HG02884 (cell line): ENCODE measurements at regions not wholly inside any gene's neighbourhood (a gene's known extent, or its start where the extent isn't known, plus 50 kb on each side); places are given as distances from the start of the nearest gene placed in this dataset.

Experiments used
- ATAC-seq: cut with Tn5 transposase; IDR thresholded peaks from one replicate; pipeline ENCODE4 v1.9.1; 2021; ENCODE audit warnings: mild to moderate bottlenecking, moderate library complexity; ENCODE audit not compliant: unreplicated experiment

DNA sequence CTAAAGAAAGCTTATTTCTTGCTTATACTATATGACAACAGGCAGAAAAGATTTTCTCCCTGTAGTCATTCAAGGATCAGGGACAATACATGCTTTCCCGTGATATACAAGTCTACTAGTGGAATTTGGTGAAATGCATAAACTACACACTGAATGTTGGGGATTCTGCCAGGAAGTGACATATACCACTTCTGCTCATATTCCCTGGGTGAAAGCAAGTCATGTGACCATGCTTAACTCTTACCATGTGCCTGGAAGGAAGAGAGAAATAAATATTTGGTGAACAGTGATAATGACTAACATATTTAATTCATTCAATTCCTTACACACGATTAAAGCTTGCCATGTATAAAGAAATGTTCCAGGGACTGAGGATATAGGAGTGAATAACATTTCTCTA, 534.6 kb downstream of the PPARGC1A start:
- no peak for ATAC-seq

- ATAC-seq = no peak
Measured at GRCh38 chr4:23353200-23353599, 536.6 kb downstream of the PPARGC1A start.

DNA sequence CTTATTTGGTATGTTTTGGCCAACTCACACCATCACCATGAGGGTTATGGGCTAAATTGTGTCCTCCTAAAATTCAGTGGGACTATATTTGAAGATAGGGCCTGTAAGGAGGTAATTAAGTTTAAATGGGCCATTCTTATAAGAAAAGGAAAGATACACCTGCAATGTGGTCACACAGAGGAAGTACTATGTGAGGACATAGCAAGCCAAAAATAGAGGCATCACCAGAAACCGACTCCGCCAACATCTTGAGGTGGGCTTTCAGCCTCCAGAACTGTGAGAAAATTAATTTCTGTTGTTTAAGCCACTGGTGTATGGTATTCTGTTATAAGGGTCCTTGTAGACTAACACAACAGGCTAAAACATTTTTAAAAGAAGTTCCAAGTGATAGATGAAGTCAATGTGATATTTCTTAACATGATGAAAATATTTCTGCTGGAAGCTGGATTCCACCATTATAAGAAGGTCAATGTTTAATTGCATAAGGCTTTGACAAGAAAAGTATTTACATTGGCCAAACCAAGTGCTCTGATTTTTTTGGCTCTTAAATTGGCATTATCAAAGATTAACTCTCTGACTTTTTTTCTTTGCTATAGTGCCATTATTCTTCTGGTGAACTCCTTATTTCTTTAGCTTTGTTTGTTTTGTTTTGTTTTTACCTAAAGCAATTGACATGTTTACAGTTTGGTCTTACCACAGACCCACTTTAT, 540.9 kb downstream of the PPARGC1A start:
- no peak for ATAC-seq

GRCh38 chr4:23337292-23337691, 552.6 kb downstream of the PPARGC1A start:
- no peak for ATAC-seq

DNA sequence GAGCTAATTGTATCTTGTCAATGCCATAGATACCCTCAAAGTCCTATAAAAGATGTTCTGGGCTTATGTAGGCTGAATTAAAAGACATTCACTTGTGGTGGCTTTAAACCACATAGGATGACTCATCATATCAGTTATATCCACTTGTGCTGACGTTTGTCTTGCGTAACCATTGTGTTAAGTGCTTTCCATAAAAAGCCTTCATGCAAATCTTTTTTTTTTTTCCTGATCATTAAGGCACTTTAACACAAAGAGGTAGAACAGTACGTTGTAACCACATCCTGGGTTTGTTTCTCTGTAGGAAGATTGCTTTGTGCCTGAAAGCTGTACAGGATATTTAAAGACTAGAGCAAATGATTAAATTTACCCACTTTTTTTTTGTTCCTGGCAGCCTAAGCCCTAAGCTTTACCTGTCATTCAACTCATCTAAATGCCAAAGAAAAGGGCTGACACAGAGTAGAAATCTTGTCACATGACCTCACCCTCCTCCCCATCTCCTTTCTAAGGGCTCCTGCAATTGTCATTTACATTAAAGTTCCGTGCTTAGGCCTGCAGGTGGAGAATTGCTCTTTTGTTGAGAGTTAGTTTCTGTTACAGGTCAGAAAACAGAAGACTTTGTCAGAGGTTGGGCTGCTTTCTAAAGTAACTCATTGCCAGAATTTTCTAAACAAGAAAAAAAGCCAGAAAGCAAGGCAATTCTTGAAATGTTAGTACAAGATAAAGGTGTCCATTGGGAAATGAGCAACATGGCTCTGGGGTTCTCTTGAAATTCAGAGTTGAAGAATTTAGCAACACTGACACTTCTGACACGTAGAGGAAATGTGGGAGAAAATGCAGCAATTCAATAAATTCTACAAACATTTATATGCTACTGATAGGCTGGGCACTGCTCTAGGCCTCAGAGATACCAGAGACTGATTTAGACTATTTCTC, 555.6 kb downstream of the PPARGC1A start:
- ATAC-seq = peak; percentile 61

DNA sequence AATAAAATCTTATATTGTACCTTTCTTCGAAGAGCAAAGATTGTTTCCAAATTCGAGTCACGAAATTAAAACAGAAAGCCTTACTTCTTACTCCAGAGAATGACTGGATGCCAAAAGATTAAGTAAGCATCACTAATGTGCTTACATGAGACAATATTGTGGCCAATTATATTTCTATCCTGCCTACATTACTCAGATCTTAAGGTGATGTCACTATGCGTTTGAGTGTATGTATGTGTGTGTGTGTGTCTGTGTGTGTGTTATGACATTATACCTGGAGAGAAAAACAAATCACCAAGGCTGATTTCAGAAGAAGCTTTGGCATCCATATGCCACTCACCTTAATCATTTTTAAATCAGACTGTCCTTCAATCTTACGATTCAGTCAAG, 556.3 kb downstream of the PPARGC1A start:
- no peak for ATAC-seq

- ATAC-seq = no peak
Measured at GRCh38 chr4:23332313-23332712, 557.5 kb downstream of the PPARGC1A start.

GRCh38 chr4:23327120-23327519, 562.7 kb downstream of the PPARGC1A start:
- no peak for ATAC-seq

- ATAC-seq = no peak
Measured at GRCh38 chr4:23324021-23324690, 565.7 kb downstream of the PPARGC1A start.

- no peak for ATAC-seq
Measured at GRCh38 chr4:23323436-23323835, 566.4 kb downstream of the PPARGC1A start.

- ATAC-seq = no peak
Measured at GRCh38 chr4:23322732-23323131, 567.1 kb downstream of the PPARGC1A start.

DNA sequence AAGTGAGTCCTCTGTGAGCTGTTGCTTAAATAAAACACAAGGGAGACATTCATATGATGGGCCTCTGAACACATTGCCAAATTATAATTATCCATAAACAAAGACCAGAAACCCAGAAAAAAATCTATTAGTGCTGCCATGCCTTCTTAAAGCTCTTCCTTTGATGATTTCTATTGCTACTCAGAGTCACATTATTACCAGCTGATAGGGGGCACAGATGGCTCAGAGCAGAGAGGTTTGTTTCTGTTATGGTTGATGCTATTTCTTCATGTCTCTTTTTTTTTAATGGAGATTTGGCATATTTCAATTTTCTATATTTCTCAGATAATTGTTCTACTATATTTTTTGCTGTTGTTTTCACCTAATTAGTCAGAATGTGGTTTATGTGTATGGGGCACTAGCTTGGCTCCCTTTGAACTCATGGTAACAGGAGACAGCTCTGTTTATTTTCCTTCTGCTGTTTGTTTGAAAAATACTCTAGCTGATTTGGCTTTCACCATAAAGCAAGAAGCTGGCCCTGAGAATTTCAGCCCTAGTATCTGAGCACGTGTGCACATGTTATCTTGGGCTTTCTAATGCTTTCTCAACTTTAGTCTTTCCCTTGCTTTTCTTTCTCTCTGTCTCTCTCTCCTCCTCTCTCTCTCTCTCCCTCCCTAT, 568.8 kb downstream of the PPARGC1A start:
- ATAC-seq = no peak

DNA sequence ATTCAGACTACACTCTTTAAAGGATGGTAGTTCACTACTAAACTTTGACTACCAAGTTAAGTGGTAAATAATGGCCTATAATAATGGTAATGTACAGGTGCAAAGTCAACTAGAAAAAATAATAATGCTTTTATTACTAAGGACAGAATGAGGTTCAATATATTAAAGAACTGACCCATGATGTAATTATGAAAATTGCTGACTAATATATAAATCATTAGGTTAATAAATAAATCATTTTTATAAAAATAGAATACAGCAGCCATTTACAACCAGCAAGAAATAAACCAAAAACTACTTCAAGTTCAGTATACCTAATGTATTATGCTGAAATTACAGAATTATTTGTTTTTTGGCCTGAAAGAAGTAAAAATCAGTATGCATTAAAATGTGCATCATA, 577.2 kb downstream of the PPARGC1A start:
- ATAC-seq = no peak

- ATAC-seq = no peak
Measured at GRCh38 chr4:23311983-23312382, 577.9 kb downstream of the PPARGC1A start.

GRCh38 chr4:23305026-23305425, 584.8 kb downstream of the PPARGC1A start:
- no peak for ATAC-seq

GRCh38 chr4:23298371-23298770, 591.5 kb downstream of the PPARGC1A start:
- ATAC-seq = no peak

GRCh38 chr4:23297327-23297726, 592.5 kb downstream of the PPARGC1A start:
- no peak for ATAC-seq

GRCh38 chr4:23291139-23291538, 598.4 kb downstream of the GBA3 start:
- ATAC-seq = no peak

GRCh38 chr4:23290656-23291055, 597.9 kb downstream of the GBA3 start:
- no peak for ATAC-seq

- ATAC-seq = no peak
Measured at GRCh38 chr4:23279377-23279986, 586.7 kb downstream of the GBA3 start.

GRCh38 chr4:23278845-23279244, 586.1 kb downstream of the GBA3 start:
- no peak for ATAC-seq
